Astrocyte (in vitro differentiated cells and primary cell): ENCODE measurements at regions not wholly inside any gene's neighbourhood (a gene's known extent, or its start where the extent isn't known, plus 50 kb on each side); places are given as distances from the start of the nearest gene placed in this dataset.

Experiments used
- CTCF ChIP-seq: IDR thresholded peaks from 2 replicates; pipeline ENCODE4 v1.5.1; 2011; ENCODE audit warnings: low read depth, mild to moderate bottlenecking, inconsistent platforms, low read length, moderate library complexity; ENCODE audit not compliant: insufficient read depth
- EZH2 ChIP-seq: IDR thresholded peaks from 2 replicates; pipeline ENCODE4 v1.6.1; 2012; ENCODE audit warnings: mild to moderate bottlenecking, low read length, inconsistent platforms; ENCODE audit not compliant: insufficient read depth

GRCh38 chr13:28582225-28582891 is 76.6 kb upstream of the POMP start:
- TF ChIP-seq CTCF (no peak), EZH2 (no peak)
